CD14-positive monocyte (primary cell): ENCODE measurements at regions not wholly inside any gene's neighbourhood (a gene's known extent, or its start where the extent isn't known, plus 50 kb on each side); places are given as distances from the start of the nearest gene placed in this dataset.

Source experiments
- DNase-seq, 3 donors: peaks; one replicate each; pipeline ENCODE4 v3.0.0-alpha.2; 2011 to 2022
- H2AFZ ChIP-seq: 2 replicates; pipeline ENCODE4 v1.6.0; 2012; ENCODE audit warnings: mild to moderate bottlenecking, low read depth, low read length, inconsistent platforms; ENCODE audit not compliant: insufficient read depth, poor library complexity, severe bottlenecking
- H3K27ac ChIP-seq, 2 donors: 1 replicate in 1 of 2; 2 replicates in 1 of 2; pipeline ENCODE4 v1.5.1; 2012 to 2013; ENCODE audit warnings: low read length in 2 of 2, control low read depth in 1 of 2, inconsistent platforms in 1 of 2, low read depth in 1 of 2, mild to moderate bottlenecking in 1 of 2
- H3K27me3 ChIP-seq, 2 donors: one replicate each; pipeline versions ENCODE4 v1.6.0 to v1.6.1; 2011 to 2013; ENCODE audit warnings: low read length in 2 of 2; ENCODE audit not compliant: control insufficient read depth in 2 of 2, insufficient read depth in 2 of 2
- H3K36me3 ChIP-seq, 2 donors: replicated peaks in 1 of 2; 1 replicate in 1 of 2; 2 replicates in 1 of 2; pipeline versions ENCODE4 v1.5.1 to v1.6.1; 2012 to 2013; ENCODE audit warnings: low read length in 2 of 2, control low read depth in 1 of 2, inconsistent platforms in 1 of 2, mild to moderate bottlenecking in 1 of 2; ENCODE audit not compliant: insufficient read depth in 2 of 2, control insufficient read depth in 1 of 2
- H3K4me1 ChIP-seq, 2 donors: 1 replicate in 1 of 2; 2 replicates in 1 of 2; pipeline versions ENCODE4 v1.5.1 to v1.6.1; 2012 to 2013; ENCODE audit warnings: low read length in 2 of 2, control low read depth in 1 of 2, inconsistent platforms in 1 of 2, mild to moderate bottlenecking in 1 of 2, moderate library complexity in 1 of 2; ENCODE audit not compliant: insufficient read depth in 2 of 2, control insufficient read depth in 1 of 2
- H3K4me2 ChIP-seq: replicated peaks from 2 replicates; pipeline ENCODE3; 2012; ENCODE audit warnings: low read length, moderate library complexity, mild to moderate bottlenecking; ENCODE audit not compliant: poor library complexity, severe bottlenecking; ENCODE audit errors: extremely low read depth
- H3K4me3 ChIP-seq, 3 experiments: fragments of 200-600 bp in 1 of 3; sonication (generic) in 1 of 3; replicated peaks in 1 of 3; 1 replicate in 2 of 3; 2 replicates in 1 of 3; pipeline ENCODE4 v1.5.1; 2011 to 2013; ENCODE audit warnings: low read length in 3 of 3, mild to moderate bottlenecking in 3 of 3, control low read depth in 2 of 3, low read depth in 2 of 3, inconsistent platforms in 1 of 3, moderate library complexity in 1 of 3
- H3K79me2 ChIP-seq: 2 replicates; pipeline ENCODE4 v1.6.0; 2012; ENCODE audit warnings: mild to moderate bottlenecking, control low read depth, inconsistent platforms, low read length, moderate library complexity; ENCODE audit not compliant: insufficient read depth
- H3K9ac ChIP-seq: 2 replicates; pipeline ENCODE4 v1.6.0; 2017; ENCODE audit warnings: low read length, mild to moderate bottlenecking; ENCODE audit not compliant: insufficient read depth, poor library complexity, severe bottlenecking
- H3K9me3 ChIP-seq, 2 donors: replicated peaks in 1 of 2; 1 replicate in 1 of 2; 2 replicates in 1 of 2; pipeline versions ENCODE4 v1.5.1 to v1.6.1; 2012 to 2013; ENCODE audit warnings: low read length in 2 of 2, control low read depth in 1 of 2; ENCODE audit not compliant: control insufficient read depth in 1 of 2, insufficient read depth in 1 of 2
- H4K20me1 ChIP-seq: 2 replicates; pipeline ENCODE4 v1.6.0; 2012; ENCODE audit warnings: mild to moderate bottlenecking, low read length, control low read depth, moderate library complexity; ENCODE audit not compliant: insufficient read depth
- H3K27ac Mint-ChIP-seq, 7 donors: one replicate each; pipeline ENCODE4 v1.8.0; 2020; ENCODE audit warnings: mild to moderate bottlenecking in 7 of 7, mixed read lengths in 7 of 7, moderate library complexity in 6 of 7, inconsistent platforms in 2 of 7
- H3K27me3 Mint-ChIP-seq, 3 donors: one replicate each; pipeline ENCODE4 v1.8.0; 2021 to 2022; ENCODE audit warnings: low read depth in 3 of 3, mild to moderate bottlenecking in 3 of 3, mixed read lengths in 3 of 3, moderate library complexity in 3 of 3, inconsistent platforms in 1 of 3
- H3K36me3 Mint-ChIP-seq, 2 donors: one replicate each; pipeline ENCODE4 v1.8.0; 2020; ENCODE audit warnings: mixed read lengths in 2 of 2, inconsistent platforms in 1 of 2, mild to moderate bottlenecking in 1 of 2
- H3K4me1 Mint-ChIP-seq: one replicate; pipeline ENCODE4 v1.8.0; 2020; ENCODE audit warnings: mild to moderate bottlenecking, mixed read lengths
- H3K4me3 Mint-ChIP-seq, 2 donors: one replicate each; pipeline ENCODE4 v1.8.0; 2020; ENCODE audit warnings: mild to moderate bottlenecking in 2 of 2, mixed read lengths in 2 of 2, moderate library complexity in 1 of 2
- H3K9me3 Mint-ChIP-seq, 7 donors: one replicate each; pipeline ENCODE4 v1.8.0; 2020 to 2022; ENCODE audit warnings: mixed read lengths in 7 of 7, mild to moderate bottlenecking in 6 of 7, moderate library complexity in 6 of 7, inconsistent platforms in 2 of 7
- WGBS: methylation state at CpG from one replicate; pipeline ENCODE4 v1.1.5; 2013; ENCODE audit warnings: missing lambda C conversion rate; ENCODE audit not compliant: insufficient coverage; 5-methylcytosine and 5-hydroxymethylcytosine counted together
- intact Hi-C, 2 donors: fragments of 100-400 bp; cut with micrococcal nuclease; formaldehyde crosslinking; loops; one replicate each; pipeline versions ENCODE4 v1.15.0 to v1.15.1; 2023
- TF ChIP-seq, protein P1 (sequence below): fragments of 200-600 bp; IDR thresholded peaks from one replicate; pipeline ENCODE4 v1.8.0; 2022; ENCODE audit warnings: antibody characterized with exemption, mild to moderate bottlenecking

DNA sequence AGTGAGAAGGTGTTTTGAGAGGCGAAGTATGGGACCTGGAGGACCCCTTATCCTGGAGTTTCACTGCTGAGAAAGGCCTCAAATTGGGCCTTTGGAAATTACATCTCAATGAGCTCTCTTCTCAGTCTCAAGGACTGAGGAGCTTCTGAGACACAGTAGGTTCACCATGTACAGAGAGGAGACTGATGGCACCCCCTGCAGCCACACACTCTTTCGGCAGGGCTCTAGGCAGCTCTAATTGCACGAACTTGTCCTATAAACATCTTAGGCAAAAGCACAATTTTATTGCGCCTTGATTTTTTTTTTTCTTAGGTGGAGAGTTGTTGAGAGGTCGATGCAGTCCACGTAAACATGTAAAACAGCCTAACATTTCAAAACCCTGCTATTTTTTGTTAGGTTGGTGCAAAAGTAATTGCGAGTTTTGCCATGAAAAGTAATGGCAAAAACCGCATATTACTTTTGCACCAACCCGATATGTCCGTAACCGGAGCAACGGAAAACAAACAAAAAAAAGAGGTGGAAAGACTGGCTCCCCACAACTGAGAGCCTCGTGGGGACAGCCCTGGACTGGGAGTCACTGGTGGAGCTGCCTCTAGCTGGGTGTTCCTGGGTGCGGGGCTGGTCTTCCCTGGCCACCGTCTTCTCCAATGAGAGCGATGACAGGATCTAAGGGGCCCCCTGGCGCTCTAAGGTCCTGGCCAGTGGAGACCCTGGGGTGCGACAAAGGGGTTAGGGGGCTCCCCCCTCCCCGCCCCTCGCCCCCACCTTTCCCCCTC lies 84.0 kb upstream of the EYA2 start:
- H3K27me3 ChIP-seq, result peaks cover 25 to 31% of the 10 kb centered on the region in 2 donors
- 76% methylated on average over 11 of the region's 20 CpGs for WGBS
- intact Hi-C loops, result no loop called here

DNA sequence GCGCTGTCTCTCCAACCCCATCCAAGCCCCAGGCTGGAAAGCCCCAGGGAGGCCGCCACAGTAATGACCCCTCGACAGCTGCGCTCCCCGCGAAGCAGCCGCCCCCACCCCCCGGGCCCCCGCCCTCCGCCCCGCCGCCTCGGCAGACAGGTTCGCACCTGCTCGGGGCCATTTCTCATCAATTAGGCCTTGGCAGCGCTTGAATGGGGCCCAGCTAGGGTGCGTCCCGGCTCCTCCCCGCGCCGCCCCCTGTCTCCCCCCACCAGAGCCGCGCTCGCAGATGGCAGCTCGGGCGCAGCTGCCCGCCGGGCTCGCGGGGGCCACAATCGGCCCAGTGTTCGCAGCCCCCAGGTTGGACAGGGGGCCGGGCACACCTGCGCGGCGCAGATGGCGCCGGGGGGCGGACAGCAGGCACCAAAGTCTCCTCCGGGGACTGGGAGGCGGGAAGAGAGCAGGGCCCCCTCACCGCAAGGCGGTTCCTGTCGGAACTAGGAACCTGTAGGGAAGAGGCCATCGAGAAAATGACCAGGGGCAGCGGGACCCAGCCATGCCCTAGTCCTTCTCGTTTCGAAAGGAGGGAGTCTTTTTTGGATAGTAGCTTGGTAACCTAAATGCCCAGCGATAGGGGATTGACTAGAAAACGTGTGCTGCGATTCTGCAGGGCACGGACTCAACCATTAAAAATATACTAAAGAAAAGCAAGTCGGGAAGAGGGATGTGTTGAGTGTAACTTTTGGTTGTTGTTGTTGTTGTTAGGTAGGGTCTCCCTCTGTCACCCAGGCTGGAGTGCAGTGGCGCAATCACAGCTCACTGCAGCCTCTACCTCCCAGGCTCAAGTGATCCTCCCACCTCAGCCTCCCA lies 83.2 kb upstream of the EYA2 start:
- no peak overlapping the region for H2AFZ ChIP-seq
- Mint-ChIP-seq H3K4me3 (peak overlapping the region in 1 of 2 donors; percentile 57), H3K27me3 (peaks cover 34 to 45% (median 41%) of the 10 kb centered on the region in 3 donors), H3K4me1 (no peaks in the 10 kb centered on the region), H3K36me3 (no peaks in the 10 kb centered on the region), H3K9me3 (peaks cover 0 to 2% (median 0%) of the 10 kb centered on the region in 7 donors), H3K27ac (no peak overlapping the region)
- no peak overlapping the region for H3K4me3 ChIP-seq
- H3K9ac ChIP-seq, result no peak overlapping the region
- intact Hi-C loops, result no loop called here
- no peaks in the 10 kb centered on the region for H4K20me1 ChIP-seq
- no peaks in the 10 kb centered on the region for H3K79me2 ChIP-seq
- under 1% methylated on average over 36 of the region's 54 CpGs for WGBS
- no peaks in the 10 kb centered on the region for H3K4me1 ChIP-seq
- no peak overlapping the region for H3K4me2 ChIP-seq
- no peak overlapping the region for H3K27ac ChIP-seq
- H3K36me3 ChIP-seq, result no peaks in the 10 kb centered on the region
- no peaks in the 10 kb centered on the region for H3K9me3 ChIP-seq
- no peak for DNase-seq
- H3K27me3 ChIP-seq, result peaks cover 25 to 31% of the 10 kb centered on the region in 2 donors
- TF ChIP-seq, protein P1, sequence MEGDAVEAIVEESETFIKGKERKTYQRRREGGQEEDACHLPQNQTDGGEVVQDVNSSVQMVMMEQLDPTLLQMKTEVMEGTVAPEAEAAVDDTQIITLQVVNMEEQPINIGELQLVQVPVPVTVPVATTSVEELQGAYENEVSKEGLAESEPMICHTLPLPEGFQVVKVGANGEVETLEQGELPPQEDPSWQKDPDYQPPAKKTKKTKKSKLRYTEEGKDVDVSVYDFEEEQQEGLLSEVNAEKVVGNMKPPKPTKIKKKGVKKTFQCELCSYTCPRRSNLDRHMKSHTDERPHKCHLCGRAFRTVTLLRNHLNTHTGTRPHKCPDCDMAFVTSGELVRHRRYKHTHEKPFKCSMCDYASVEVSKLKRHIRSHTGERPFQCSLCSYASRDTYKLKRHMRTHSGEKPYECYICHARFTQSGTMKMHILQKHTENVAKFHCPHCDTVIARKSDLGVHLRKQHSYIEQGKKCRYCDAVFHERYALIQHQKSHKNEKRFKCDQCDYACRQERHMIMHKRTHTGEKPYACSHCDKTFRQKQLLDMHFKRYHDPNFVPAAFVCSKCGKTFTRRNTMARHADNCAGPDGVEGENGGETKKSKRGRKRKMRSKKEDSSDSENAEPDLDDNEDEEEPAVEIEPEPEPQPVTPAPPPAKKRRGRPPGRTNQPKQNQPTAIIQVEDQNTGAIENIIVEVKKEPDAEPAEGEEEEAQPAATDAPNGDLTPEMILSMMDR, result no peak

More for the DNA sequence above, 84.0 kb upstream of the EYA2 start:
- no peak overlapping the region for H3K27ac Mint-ChIP-seq
- no peaks in the 10 kb centered on the region for H3K4me1 Mint-ChIP-seq
- TF ChIP-seq, protein P1, result no peak
- Histone ChIP-seq H3K27ac (no peak overlapping the region), H3K36me3 (no peaks in the 10 kb centered on the region), H4K20me1 (no peaks in the 10 kb centered on the region), H3K4me3 (no peak overlapping the region), H3K9me3 (no peaks in the 10 kb centered on the region), H3K79me2 (no peaks in the 10 kb centered on the region), H3K4me2 (no peak overlapping the region), H3K9ac (no peak overlapping the region), H2AFZ (no peak overlapping the region), H3K4me1 (no peaks in the 10 kb centered on the region)
- peak overlapping the region in 1 of 2 donors; percentile 46 for H3K4me3 Mint-ChIP-seq
- no peak for DNase-seq
- peaks cover 0 to 2% (median 0%) of the 10 kb centered on the region in 7 donors for H3K9me3 Mint-ChIP-seq
- H3K27me3 Mint-ChIP-seq, result peaks cover 34 to 45% (median 41%) of the 10 kb centered on the region in 3 donors
- no peaks in the 10 kb centered on the region for H3K36me3 Mint-ChIP-seq
